ENCODE measurements at regions not wholly inside any gene's neighbourhood (a gene's known extent, or its start where the extent isn't known, plus 50 kb on each side); places are given as distances from the start of the nearest gene placed in this dataset.
"Not testable (repeated sequence)": the region's sequence is repeated elsewhere in the genome, so short reads cannot be mapped to it uniquely, and the experiment has no call there.

DNA sequence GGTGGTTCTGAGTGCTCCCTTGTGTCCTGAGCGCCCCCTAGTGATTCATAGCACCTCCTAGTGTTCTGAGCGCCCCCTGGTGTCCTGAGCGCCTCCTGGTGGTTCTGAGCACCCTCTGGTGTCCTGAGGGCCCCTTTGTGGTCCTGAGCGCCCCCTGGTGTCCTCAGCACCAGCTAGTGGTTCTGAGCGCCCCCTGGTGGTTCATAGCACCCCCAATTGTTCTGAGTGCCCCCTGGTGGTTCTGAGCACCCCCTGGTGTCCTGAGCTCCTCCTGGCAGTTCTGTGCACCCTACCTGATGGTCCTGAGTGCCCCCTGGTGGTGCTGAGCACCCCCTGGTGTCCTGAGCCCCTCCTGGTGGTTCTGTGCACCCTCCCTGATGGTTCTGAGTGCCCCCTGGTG, 93.8 kb downstream of the OR4M2 start:
- TF ChIP-seq, protein P1, sequence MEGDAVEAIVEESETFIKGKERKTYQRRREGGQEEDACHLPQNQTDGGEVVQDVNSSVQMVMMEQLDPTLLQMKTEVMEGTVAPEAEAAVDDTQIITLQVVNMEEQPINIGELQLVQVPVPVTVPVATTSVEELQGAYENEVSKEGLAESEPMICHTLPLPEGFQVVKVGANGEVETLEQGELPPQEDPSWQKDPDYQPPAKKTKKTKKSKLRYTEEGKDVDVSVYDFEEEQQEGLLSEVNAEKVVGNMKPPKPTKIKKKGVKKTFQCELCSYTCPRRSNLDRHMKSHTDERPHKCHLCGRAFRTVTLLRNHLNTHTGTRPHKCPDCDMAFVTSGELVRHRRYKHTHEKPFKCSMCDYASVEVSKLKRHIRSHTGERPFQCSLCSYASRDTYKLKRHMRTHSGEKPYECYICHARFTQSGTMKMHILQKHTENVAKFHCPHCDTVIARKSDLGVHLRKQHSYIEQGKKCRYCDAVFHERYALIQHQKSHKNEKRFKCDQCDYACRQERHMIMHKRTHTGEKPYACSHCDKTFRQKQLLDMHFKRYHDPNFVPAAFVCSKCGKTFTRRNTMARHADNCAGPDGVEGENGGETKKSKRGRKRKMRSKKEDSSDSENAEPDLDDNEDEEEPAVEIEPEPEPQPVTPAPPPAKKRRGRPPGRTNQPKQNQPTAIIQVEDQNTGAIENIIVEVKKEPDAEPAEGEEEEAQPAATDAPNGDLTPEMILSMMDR (IDR thresholded peaks at IDR 0.05; ENCODE audit: low read depth, low read length) = not testable (repeated sequence)
- TF ChIP-seq EZH2phosphoT487 (IDR thresholded peaks at IDR 0.05; ENCODE audit: low read depth) = not testable (repeated sequence)

Measured in OCI-LY3 (cell line).